C4-2B (cell line): ENCODE measurements at regions not wholly inside any gene's neighbourhood (a gene's known extent, or its start where the extent isn't known, plus 50 kb on each side); places are given as distances from the start of the nearest gene placed in this dataset.

ENCODE experiments used
- H3K27ac ChIP-seq: fragments of 450-650 bp; 2 replicates; pipeline ENCODE4 v1.5.1; 2017
- CTCF ChIP-seq: fragments of 450-650 bp; conservative IDR thresholded peaks from 2 replicates; pipeline ENCODE4 v1.5.1; 2017; ENCODE audit warnings: mild to moderate bottlenecking
- ZFX ChIP-seq: fragments of 450-650 bp; IDR thresholded peaks from 2 replicates; pipeline ENCODE4 v1.6.1; 2017

- no peak overlapping the region for H3K27ac ChIP-seq
- TF ChIP-seq CTCF (no peak), ZFX (no peak)
Measured at GRCh38 chr3:159555205-159555604, 433.4 kb upstream of the IL12A start.

GRCh38 chr3:159559771-159560170, 428.9 kb upstream of the IL12A start:
- H3K27ac ChIP-seq: no peak overlapping the region
- TF ChIP-seq ZFX (no peak), CTCF (no peak)

GRCh38 chr3:159560214-159560979, 428.2 kb upstream of the IL12A start:
- H3K27ac ChIP-seq: no peak overlapping the region
- TF ChIP-seq CTCF: no peak
- no peak for TF ChIP-seq ZFX

GRCh38 chr3:159565313-159565712, 423.3 kb upstream of the IL12A start:
- TF ChIP-seq ZFX (no peak), CTCF (no peak; the same call in 1 of the 2 replicates)
- no peak overlapping the region for H3K27ac ChIP-seq

- no peak overlapping the region for H3K27ac ChIP-seq
- TF ChIP-seq CTCF (no peak), ZFX (no peak)
Measured at GRCh38 chr3:159583662-159584061, 405.0 kb upstream of the IL12A start.

- no peak overlapping the region for H3K27ac ChIP-seq
- TF ChIP-seq CTCF (no peak), ZFX (no peak)
Measured at GRCh38 chr3:159584421-159584820, 404.2 kb upstream of the IL12A start.

- TF ChIP-seq ZFX: no peak
- peak; percentile 75 for TF ChIP-seq CTCF
Measured at GRCh38 chr3:159586571-159587202, 401.9 kb upstream of the IL12A start.

More at GRCh38 chr3:159586571-159587202, 401.9 kb upstream of the IL12A start:
- H3K27ac ChIP-seq: no peak overlapping the region
